ENCODE measurements at regions not wholly inside any gene's neighbourhood (a gene's known extent, or its start where the extent isn't known, plus 50 kb on each side); places are given as distances from the start of the nearest gene placed in this dataset.

DNA sequence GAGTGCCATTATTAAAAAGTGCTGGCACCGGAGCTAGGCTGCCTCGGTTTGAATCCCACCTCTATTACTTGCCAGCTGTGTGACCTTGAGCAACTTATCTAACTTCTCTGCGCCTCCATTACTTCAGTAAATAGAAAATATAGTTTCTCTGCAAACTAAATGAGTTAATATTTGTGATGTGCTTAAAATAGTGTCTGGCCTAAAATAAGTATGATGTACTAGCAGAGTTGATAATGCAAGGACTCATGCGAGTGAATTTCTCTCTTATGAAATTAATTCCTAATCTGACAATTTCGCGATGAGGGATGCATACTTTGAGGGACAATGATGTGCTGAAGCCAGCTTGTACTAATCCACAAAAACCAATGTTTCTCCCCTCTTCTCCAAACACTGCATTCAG lies 180.8 kb upstream of the NTF3 start:
- ChIA-PET POLR2A (ENCODE audit: low non-redundant PET) (no interaction called here), CTCF (no interaction called here)
- no peak for DNase-seq (ENCODE audit: low spot score)
- TF ChIP-seq, protein P1, sequence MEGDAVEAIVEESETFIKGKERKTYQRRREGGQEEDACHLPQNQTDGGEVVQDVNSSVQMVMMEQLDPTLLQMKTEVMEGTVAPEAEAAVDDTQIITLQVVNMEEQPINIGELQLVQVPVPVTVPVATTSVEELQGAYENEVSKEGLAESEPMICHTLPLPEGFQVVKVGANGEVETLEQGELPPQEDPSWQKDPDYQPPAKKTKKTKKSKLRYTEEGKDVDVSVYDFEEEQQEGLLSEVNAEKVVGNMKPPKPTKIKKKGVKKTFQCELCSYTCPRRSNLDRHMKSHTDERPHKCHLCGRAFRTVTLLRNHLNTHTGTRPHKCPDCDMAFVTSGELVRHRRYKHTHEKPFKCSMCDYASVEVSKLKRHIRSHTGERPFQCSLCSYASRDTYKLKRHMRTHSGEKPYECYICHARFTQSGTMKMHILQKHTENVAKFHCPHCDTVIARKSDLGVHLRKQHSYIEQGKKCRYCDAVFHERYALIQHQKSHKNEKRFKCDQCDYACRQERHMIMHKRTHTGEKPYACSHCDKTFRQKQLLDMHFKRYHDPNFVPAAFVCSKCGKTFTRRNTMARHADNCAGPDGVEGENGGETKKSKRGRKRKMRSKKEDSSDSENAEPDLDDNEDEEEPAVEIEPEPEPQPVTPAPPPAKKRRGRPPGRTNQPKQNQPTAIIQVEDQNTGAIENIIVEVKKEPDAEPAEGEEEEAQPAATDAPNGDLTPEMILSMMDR (conservative IDR thresholded peaks at IDR 0.05; ENCODE audit: low read depth): no peak
- H3K27ac ChIP-seq: no peak overlapping the region

DNA sequence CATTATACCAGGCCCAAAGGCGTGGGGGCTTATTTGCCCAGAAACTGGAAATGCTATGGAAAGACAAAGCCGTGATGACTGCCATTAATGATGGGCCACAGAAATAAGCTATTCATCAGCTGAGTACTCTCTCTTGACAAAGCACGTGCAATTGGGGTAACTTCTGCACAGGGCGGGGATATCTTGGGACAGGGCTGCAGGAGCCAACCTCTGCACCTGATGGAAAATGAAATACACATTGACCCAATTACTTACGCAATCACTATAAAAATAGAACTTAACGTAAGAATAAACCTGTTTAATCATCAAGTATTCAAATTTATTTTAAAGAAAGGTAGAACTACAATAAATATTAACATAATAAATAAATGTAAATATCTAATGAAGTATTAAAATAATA lies 180.1 kb upstream of the NTF3 start:
- no peak for DNase-seq (ENCODE audit: low spot score)
- CTCF ChIA-PET: no interaction called here

DNA sequence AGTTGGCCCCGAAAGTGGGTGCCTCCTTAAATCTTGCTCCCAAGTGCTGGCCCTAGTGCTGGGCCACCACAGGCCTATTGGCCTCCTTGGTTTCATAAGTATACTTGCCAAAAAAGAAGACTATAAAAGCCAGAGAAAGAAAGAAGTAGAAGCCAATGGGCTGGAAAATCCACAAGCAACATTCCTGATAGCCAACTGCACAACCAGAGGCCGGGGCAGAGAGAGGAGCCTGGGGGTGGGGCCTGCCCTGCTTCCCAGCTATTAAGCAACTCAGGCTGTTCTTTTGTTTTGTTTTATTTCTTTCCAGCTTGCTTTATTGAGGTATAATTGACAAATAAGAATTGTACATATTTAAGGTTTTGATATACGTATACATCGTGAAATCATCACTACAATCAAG lies 177.2 kb upstream of the NTF3 start:
- POLR2A ChIA-PET (ENCODE audit: low non-redundant PET): no interaction called here
- TF ChIP-seq, protein P1 (conservative IDR thresholded peaks at IDR 0.05; ENCODE audit: low read depth): no peak
- no peak overlapping the region for H3K27ac ChIP-seq
- no peak for DNase-seq (ENCODE audit: low spot score)
- CTCF ChIA-PET: no interaction called here

More for the DNA sequence above, 180.1 kb upstream of the NTF3 start:
- POLR2A ChIA-PET (ENCODE audit: low non-redundant PET): no interaction called here
- TF ChIP-seq, protein P1 (conservative IDR thresholded peaks at IDR 0.05; ENCODE audit: low read depth): no peak
- no peak overlapping the region for H3K27ac ChIP-seq

DNA sequence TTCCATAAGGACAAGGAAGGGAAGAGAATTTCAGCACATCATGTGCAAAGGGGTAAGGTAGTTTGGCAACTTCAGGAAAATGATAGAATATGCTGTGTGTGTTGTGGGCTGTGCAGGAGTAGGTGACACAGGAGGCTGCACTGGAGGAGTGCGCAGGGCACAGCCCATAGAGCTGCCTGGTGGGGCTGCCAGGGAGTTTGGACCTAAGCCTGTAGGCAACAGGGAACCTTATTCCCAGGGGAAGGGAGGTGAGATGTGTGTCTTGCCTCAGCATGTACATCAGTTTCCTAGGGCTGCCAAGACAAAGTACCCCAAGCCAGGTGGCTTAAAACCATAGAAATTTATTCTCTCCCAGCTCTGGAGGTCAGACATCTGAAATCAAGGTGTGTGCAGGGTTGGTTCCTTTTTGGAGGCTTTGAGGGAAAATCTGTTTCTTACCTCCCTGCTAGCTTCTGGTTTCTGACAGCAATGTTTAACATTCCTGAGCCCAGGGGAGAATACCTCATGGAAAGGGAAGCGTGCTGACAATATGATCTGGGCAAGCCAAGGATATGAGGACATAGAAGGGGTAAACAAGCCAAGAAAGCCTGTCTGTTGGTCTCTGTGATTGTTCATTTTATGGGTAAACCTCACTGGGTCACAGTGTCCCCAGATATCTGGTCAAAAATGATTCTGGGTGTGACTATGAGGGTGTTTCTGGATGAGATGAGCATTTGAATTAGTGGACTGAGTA lies 174.0 kb upstream of the NTF3 start:
- CTCF ChIA-PET: interaction anchor here (0.6 kb wide), 1 partner anchor 165 kb away, joined by 3 read pairs; no protein-coding TSS in a partner anchor
- H3K27ac ChIP-seq: no peak overlapping the region
- TF ChIP-seq, protein P1 (conservative IDR thresholded peaks at IDR 0.05; ENCODE audit: low read depth): no peak
- no peak for DNase-seq (ENCODE audit: low spot score)
- POLR2A ChIA-PET (ENCODE audit: low non-redundant PET): no interaction called here

DNA sequence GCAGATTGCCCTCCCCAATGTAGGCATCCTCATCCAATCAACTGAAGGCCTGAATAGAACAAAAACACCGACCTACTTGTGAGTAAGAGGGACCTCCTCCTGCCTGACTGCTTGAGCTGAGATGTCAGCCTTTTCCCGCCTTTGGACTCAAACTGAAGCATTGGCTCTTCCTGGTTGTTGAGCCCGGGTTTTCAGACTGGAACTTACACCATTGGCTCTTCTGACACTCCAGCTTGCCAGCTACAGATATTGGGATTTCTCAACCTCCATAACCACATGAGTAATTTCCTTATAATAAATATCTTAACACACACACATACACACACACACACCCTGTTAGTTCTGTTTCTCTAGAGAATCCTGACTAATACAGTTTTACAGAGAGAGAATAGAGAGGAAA lies 173.4 kb upstream of the NTF3 start:
- CTCF ChIA-PET: interaction anchor here (0.6 kb wide), 1 partner anchor 165 kb away, joined by 3 read pairs; no protein-coding TSS in a partner anchor
- H3K27ac ChIP-seq: no peak overlapping the region
- no peak for DNase-seq (ENCODE audit: low spot score)
- TF ChIP-seq, protein P1 (conservative IDR thresholded peaks at IDR 0.05; ENCODE audit: low read depth): no peak
- POLR2A ChIA-PET (ENCODE audit: low non-redundant PET): no interaction called here

DNA sequence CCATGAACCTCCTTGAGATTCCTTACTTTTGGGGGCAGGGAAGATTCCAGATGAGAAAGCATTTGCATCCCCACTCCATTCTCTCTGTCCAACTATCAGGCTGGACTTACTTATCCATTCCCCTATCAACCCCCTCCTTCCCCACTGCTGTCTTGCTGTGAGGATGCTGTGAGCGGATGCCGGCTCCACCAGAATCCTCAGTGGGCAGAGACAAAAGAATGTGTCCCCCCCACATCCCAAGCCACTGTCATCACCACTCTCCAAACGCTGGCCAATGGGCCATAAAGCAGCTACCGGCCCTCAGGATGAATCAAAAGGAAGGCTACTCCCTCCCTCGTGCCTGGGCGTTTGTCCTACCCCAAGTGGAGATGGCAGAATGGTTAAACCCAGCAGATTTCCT lies 173.0 kb upstream of the NTF3 start:
- no peak for DNase-seq (ENCODE audit: low spot score)
- no peak overlapping the region for H3K27ac ChIP-seq
- POLR2A ChIA-PET (ENCODE audit: low non-redundant PET): no interaction called here
- CTCF ChIA-PET: no interaction called here
- TF ChIP-seq, protein P1 (conservative IDR thresholded peaks at IDR 0.05; ENCODE audit: low read depth): no peak
